Activated CD8-positive, alpha-beta T cell treated with anti-CD3 and anti-CD28 coated beads for 36 hours (primary cell): ENCODE measurements at regions not wholly inside any gene's neighbourhood (a gene's known extent, or its start where the extent isn't known, plus 50 kb on each side); places are given as distances from the start of the nearest gene placed in this dataset.

Experiments used
- ATAC-seq: fragments of 200-7000 bp; cut with Tn5 transposase; one replicate; pipeline ENCODE4 v1.10.0; 2021; ENCODE audit warnings: mild to moderate bottlenecking, moderate library complexity
- CTCF ChIA-PET: fragments of 350-600 bp; sonication (Branson Sonifier 250); formaldehyde crosslinking; loops from one replicate; lab custom pipeline; 2021; ENCODE audit warnings: antibody characterized with exemption; lab: Charles Lee
- POLR2A ChIA-PET: fragments of 350-600 bp; sonication (Branson Sonifier 250); formaldehyde crosslinking; loops from one replicate; lab custom pipeline; 2021; ENCODE audit warnings: antibody characterized with exemption; lab: Charles Lee
- DNase-seq: peaks from one replicate; pipeline ENCODE4 v3.0.0-alpha.2; 2020
- H3K27ac Mint-ChIP-seq: one replicate; pipeline ENCODE4 v1.8.0; 2021; ENCODE audit warnings: mild to moderate bottlenecking, mixed read lengths
- H3K27me3 Mint-ChIP-seq: one replicate; pipeline ENCODE4 v1.8.0; 2021; ENCODE audit warnings: mixed read lengths
- H3K36me3 Mint-ChIP-seq: one replicate; pipeline ENCODE4 v1.8.0; 2021; ENCODE audit warnings: low read depth, mixed read lengths
- H3K4me1 Mint-ChIP-seq: one replicate; pipeline ENCODE4 v1.8.0; 2021; ENCODE audit warnings: low read depth, mixed read lengths
- H3K4me3 Mint-ChIP-seq: one replicate; pipeline ENCODE4 v1.8.0; 2021; ENCODE audit warnings: mild to moderate bottlenecking, moderate library complexity, mixed read lengths
- H3K9me3 Mint-ChIP-seq: one replicate; pipeline ENCODE4 v1.8.0; 2021; ENCODE audit warnings: mixed read lengths
- CTCF ChIP-seq: fragments of 200-600 bp; IDR thresholded peaks from one replicate; pipeline ENCODE4 v1.8.0; 2022; ENCODE audit warnings: antibody characterized with exemption, mild to moderate bottlenecking
- intact Hi-C: fragments of 100-400 bp; cut with micrococcal nuclease; formaldehyde crosslinking; loops from one replicate; pipeline ENCODE4 v1.10.0; 2022

DNA sequence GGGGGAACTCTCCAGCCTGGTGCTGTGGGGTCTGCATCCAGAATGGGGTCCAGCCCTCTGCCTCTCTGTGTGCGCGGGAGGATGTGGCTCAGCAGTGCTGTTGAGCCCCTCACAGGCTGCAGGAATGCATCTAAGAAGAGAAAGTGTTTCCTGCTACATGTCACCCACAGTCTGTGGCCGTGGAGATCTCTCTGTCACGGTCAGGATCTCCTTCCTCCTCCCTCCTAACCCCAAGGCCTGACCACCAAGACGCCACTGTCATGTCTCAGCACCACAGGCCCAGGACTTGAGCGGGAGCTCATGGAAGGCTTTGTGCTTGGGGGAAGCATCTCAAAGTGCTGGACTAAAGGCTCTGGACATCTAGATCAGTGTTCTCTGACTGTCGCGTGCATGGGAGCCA lies 90.1 kb downstream of the SREK1 start:
- no peaks in the 10 kb centered on the region for H3K27me3 Mint-ChIP-seq
- TF ChIP-seq CTCF = no peak
- ChIA-PET CTCF (no interaction called here), POLR2A (no interaction called here)
- no peak for ATAC-seq
- intact Hi-C loops = no loop called here
- H3K9me3 Mint-ChIP-seq = peaks cover 1% of the 10 kb centered on the region
- no peak overlapping the region for H3K27ac Mint-ChIP-seq
- H3K4me3 Mint-ChIP-seq = no peak overlapping the region
- H3K36me3 Mint-ChIP-seq = no peaks in the 10 kb centered on the region
- DNase-seq = no peak
- H3K4me1 Mint-ChIP-seq = no peaks in the 10 kb centered on the region

- intact Hi-C loops = no loop called here
- no peak overlapping the region for H3K27ac Mint-ChIP-seq
Observed at GRCh38 chr5:66238435-66238834, 94.3 kb downstream of the SREK1 start.

GRCh38 chr5:66239034-66239433 lies 94.9 kb downstream of the SREK1 start:
- no peak for TF ChIP-seq CTCF
- Mint-ChIP-seq H3K27ac (no peak overlapping the region), H3K4me1 (no peaks in the 10 kb centered on the region), H3K9me3 (no peaks in the 10 kb centered on the region), H3K27me3 (no peaks in the 10 kb centered on the region), H3K36me3 (no peaks in the 10 kb centered on the region), H3K4me3 (no peak overlapping the region)
- intact Hi-C loops = no loop called here
- POLR2A ChIA-PET = no interaction called here
- DNase-seq (no peak), ATAC-seq (no peak)
- CTCF ChIA-PET = no interaction called here

More at GRCh38 chr5:66238435-66238834, 94.3 kb downstream of the SREK1 start:
- no peak for DNase-seq
- H3K9me3 Mint-ChIP-seq = no peaks in the 10 kb centered on the region
- no peaks in the 10 kb centered on the region for H3K27me3 Mint-ChIP-seq
- TF ChIP-seq CTCF = no peak
- ChIA-PET CTCF (no interaction called here), POLR2A (no interaction called here)
- no peaks in the 10 kb centered on the region for H3K4me1 Mint-ChIP-seq
- no peak for ATAC-seq
- no peak overlapping the region for H3K4me3 Mint-ChIP-seq
- no peaks in the 10 kb centered on the region for H3K36me3 Mint-ChIP-seq

GRCh38 chr5:66241136-66241825 lies 97.2 kb downstream of the SREK1 start:
- no peak for ATAC-seq
- POLR2A ChIA-PET = no interaction called here
- no peak for DNase-seq
- CTCF ChIA-PET = no interaction called here
- intact Hi-C loops = no loop called here
- no peak for TF ChIP-seq CTCF
- no peaks in the 10 kb centered on the region for H3K36me3 Mint-ChIP-seq
- H3K4me3 Mint-ChIP-seq = no peak overlapping the region
- H3K4me1 Mint-ChIP-seq = no peaks in the 10 kb centered on the region
- H3K9me3 Mint-ChIP-seq = no peaks in the 10 kb centered on the region
- H3K27ac Mint-ChIP-seq = no peak overlapping the region
- H3K27me3 Mint-ChIP-seq = no peaks in the 10 kb centered on the region

- TF ChIP-seq CTCF = no peak
- ChIA-PET POLR2A (no interaction called here), CTCF (no interaction called here)
- no peak overlapping the region for H3K27ac Mint-ChIP-seq
- no peaks in the 10 kb centered on the region for H3K4me1 Mint-ChIP-seq
- no peak for DNase-seq
- no peak for ATAC-seq
- no peaks in the 10 kb centered on the region for H3K27me3 Mint-ChIP-seq
- H3K9me3 Mint-ChIP-seq = no peaks in the 10 kb centered on the region
- intact Hi-C loops = no loop called here
- H3K4me3 Mint-ChIP-seq = no peak overlapping the region
- H3K36me3 Mint-ChIP-seq = no peaks in the 10 kb centered on the region
Observed at GRCh38 chr5:66242050-66242715, 98.1 kb downstream of the SREK1 start.
